GM06990 (cell line): ENCODE measurements at regions not wholly inside any gene's neighbourhood (a gene's known extent, or its start where the extent isn't known, plus 50 kb on each side); places are given as distances from the start of the nearest gene placed in this dataset.

Experiments
- DNase-seq: peaks from one replicate; pipeline ENCODE4 v3.0.0-alpha.2; 2011; ENCODE audit not compliant: insufficient read length; ENCODE audit errors: extremely low read depth
- H3K27me3 ChIP-seq: replicated peaks from 2 replicates; pipeline ENCODE4 v1.6.0; 2011; ENCODE audit warnings: low read length; ENCODE audit not compliant: control insufficient read depth, insufficient read depth
- H3K36me3 ChIP-seq: 2 replicates; pipeline ENCODE4 v1.5.1; 2011; ENCODE audit warnings: low read length; ENCODE audit not compliant: control insufficient read depth, insufficient read depth
- H3K4me3 ChIP-seq: replicated peaks from 2 replicates; pipeline ENCODE4 v1.5.1; 2011; ENCODE audit warnings: low read depth, mild to moderate bottlenecking, control low read depth, low read length
- CTCF ChIP-seq: IDR thresholded peaks from 2 replicates; pipeline ENCODE4 v1.5.1; 2011; ENCODE audit warnings: low read length, control low read depth, mild to moderate bottlenecking, inconsistent platforms; ENCODE audit not compliant: insufficient read depth, poor library complexity, severe bottlenecking

- no peaks in the 10 kb centered on the region for H3K27me3 ChIP-seq
- no peak for TF ChIP-seq CTCF
- no peaks in the 10 kb centered on the region for H3K36me3 ChIP-seq
- H3K4me3 ChIP-seq: no peak overlapping the region
- DNase-seq: no peak
Measured at GRCh38 chr4:159555873-159556272, 453.0 kb downstream of the RAPGEF2 start.

GRCh38 chr4:159562366-159562765, 459.5 kb downstream of the RAPGEF2 start:
- H3K4me3 ChIP-seq: no peak overlapping the region
- no peaks in the 10 kb centered on the region for H3K36me3 ChIP-seq
- no peak for TF ChIP-seq CTCF
- no peak for DNase-seq
- no peaks in the 10 kb centered on the region for H3K27me3 ChIP-seq

GRCh38 chr4:159563257-159563656, 460.4 kb downstream of the RAPGEF2 start:
- Histone ChIP-seq H3K4me3 (no peak overlapping the region), H3K36me3 (no peaks in the 10 kb centered on the region), H3K27me3 (no peaks in the 10 kb centered on the region)
- no peak for DNase-seq
- no peak for TF ChIP-seq CTCF

- Histone ChIP-seq H3K4me3 (no peak overlapping the region), H3K36me3 (no peaks in the 10 kb centered on the region), H3K27me3 (no peaks in the 10 kb centered on the region)
- no peak for DNase-seq
- TF ChIP-seq CTCF: no peak
Measured at GRCh38 chr4:159564615-159565014, 461.7 kb downstream of the RAPGEF2 start.

GRCh38 chr4:159566786-159567185, 463.9 kb downstream of the RAPGEF2 start:
- Histone ChIP-seq H3K36me3 (no peaks in the 10 kb centered on the region), H3K4me3 (no peak overlapping the region), H3K27me3 (no peaks in the 10 kb centered on the region)
- no peak for TF ChIP-seq CTCF
- no peak for DNase-seq

GRCh38 chr4:159577241-159577640, 474.4 kb downstream of the RAPGEF2 start:
- Histone ChIP-seq H3K36me3 (no peaks in the 10 kb centered on the region), H3K4me3 (no peak overlapping the region), H3K27me3 (no peaks in the 10 kb centered on the region)
- TF ChIP-seq CTCF: no peak
- no peak for DNase-seq
